Hypothalamus (tissue), 51 donors: ENCODE measurements at regions not wholly inside any gene's neighbourhood (a gene's known extent, or its start where the extent isn't known, plus 50 kb on each side); places are given as distances from the start of the nearest gene placed in this dataset.
"Not testable (repeated sequence)": the region's sequence is repeated elsewhere in the genome, so short reads cannot be mapped to it uniquely, and the experiment has no call there.

ENCODE experiments used
- DNase-seq, 51 donors: peaks; one replicate each; lab custom pipeline; 2025; lab: John Stamatoyannopoulos, UW

- DNase-seq = no peak
These were observed 196.3 kb downstream of the EPM2A start for GRCh38 chr6:145538989-145539388.

DNA sequence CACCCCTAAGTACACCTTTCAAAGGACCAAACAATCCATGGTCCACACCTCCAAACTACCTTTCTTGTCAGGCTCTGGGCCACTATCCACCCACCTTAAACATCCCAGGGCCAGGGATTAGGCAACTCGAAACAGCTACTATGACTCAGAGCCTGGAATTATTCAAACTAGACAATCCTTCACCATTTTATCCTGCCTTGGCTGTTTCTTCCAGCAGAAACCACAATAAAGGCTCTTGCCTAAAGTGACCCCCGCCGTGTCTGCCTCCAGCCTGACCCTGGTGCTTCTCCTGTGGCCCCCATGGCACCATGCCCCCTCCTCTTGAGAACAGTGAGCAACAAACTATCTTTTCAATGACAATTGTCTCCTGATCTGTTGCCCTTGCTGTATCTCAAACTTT, 195.5 kb downstream of the EPM2A start:
- no peak for DNase-seq

GRCh38 chr6:145540741-145541140, 194.6 kb downstream of the EPM2A start:
- no peak for DNase-seq

DNA sequence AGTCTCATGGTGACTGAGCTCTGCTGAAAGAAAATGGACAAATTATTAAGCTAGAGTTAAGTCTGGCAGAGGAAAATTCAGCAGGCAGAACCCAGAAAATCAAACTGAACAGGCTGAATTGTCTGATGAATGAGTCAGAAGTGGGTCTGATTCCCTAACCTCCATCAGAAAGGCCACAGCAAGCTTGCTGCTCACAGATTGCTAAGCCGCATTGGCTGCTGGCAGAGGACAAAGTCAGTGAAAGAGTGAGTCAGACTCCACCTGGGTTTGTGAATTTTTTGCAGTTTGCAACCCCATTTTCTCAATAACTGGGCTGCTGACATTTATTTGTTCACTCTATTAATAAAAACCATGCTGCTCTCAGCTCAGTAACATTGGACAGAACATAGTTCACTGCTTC, 191.3 kb downstream of the EPM2A start:
- peak in 12 of 51 donors; percentile 2 to 58 (median 7) for DNase-seq

DNA sequence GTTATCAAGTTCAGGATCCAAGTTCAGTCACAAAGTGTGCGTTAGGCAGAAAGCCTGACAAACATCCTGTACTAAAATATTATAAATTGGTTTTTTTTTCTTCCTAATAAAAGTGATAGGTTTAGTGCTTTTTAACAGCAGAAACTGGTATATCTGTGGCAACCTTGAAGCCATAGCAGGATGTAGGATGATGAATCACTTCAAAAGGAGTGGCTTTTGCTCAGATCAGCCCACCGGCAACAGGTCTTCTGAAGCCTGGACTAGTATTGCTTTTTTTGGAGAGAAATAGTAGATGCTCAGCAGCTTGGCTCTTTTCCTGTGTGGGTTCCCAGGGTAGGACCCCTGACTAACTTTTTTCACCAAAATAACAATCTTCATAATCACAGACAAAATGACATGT, 190.8 kb downstream of the EPM2A start:
- no peak for DNase-seq

- DNase-seq = no peak
These were observed 189.1 kb downstream of the EPM2A start for GRCh38 chr6:145546265-145546664.

DNA sequence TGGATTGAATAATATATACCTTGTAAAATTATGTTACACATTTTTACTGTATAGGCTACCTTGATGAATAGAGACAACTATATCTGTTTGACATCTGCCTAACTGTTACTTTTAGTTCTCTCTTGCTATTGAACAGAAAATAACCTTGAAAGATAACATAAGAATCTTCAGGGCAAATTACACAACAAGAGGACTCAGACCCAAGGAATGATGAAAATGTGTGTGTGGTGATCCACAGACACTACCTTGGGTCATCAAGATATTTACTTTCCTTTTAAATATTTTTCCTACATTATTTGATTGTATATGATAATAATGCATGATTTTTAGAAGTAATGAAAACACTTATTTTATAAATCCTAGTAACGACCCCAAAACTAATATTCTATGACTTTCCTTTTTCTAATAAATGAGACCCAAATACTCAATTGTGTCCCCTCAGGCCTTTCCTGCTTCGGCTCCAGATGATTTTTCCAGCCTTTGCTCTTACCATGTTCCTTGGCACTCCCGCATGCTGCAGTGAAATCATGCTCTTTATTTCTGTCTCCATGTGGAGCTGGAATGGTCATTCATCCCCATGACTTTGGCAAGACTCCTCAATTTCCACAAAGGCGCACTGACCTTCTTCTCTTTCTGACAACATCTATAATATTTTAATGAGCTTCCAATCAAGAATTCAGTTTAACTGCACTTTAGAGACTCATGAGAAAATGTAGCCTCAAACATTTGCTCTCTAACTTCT, 187.6 kb downstream of the EPM2A start:
- DNase-seq = peak in 12 of 51 donors; percentile 1 to 44 (median 9)

GRCh38 chr6:145548933-145549648, 186.2 kb downstream of the EPM2A start:
- DNase-seq = no peak

DNA sequence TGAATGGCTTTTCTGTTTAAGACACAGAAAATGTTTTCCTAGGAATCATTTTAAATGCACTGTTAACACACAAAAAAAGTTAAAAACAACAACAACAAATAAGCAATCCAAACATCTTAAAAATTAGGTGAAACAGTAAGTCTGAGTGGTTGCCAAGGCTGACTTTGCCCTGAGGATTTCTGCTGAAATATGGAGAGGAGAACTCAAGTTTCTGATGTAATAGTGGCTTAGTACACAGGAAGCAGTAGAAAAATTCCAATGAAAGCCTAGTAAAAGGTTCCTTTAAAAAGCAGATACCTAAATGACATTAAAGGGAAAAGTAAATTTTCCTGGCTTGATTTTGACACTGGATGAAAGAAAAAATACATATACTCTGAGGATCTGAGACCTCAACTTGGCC, 184.2 kb downstream of the EPM2A start:
- no peak for DNase-seq

DNA sequence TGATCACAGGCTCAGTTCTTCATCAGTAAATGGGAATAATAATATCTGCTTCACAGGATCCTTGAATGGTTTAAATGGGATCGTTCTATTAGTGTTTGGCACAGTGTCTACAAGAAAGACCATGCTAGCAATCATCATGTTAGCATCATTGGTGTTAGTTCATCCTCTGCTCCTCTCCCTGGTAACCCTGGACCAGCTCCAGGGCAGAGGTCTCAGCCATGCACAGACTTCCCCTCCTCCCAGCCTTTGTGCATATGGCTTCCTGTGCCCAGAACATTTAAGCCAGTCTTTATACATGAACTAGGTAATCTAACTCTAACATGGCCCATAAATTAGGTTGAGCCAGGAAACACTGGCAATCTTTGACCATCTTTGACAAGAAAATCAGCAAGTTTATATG, 180.2 kb downstream of the EPM2A start:
- no peak for DNase-seq

DNA sequence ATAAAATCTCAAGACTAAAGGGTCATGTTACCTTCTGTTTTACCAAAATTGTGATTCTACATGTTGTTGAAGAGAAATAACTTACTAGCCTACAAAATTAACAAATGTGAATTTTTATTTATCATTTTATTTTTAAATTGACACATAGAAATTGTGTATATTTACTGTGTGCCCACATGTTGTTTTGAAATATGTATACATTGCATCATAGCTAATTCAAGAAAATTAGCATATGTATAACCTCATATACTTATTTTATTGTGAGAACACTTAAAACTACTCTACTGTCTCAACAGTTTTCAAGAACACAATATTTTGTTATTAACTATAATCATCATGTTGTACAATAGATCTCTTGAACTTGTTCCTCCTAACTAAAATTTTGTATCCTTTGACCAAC, 177.8 kb downstream of the EPM2A start:
- no peak for DNase-seq

GRCh38 chr6:145559836-145560235, 175.5 kb downstream of the EPM2A start:
- no peak for DNase-seq

DNA sequence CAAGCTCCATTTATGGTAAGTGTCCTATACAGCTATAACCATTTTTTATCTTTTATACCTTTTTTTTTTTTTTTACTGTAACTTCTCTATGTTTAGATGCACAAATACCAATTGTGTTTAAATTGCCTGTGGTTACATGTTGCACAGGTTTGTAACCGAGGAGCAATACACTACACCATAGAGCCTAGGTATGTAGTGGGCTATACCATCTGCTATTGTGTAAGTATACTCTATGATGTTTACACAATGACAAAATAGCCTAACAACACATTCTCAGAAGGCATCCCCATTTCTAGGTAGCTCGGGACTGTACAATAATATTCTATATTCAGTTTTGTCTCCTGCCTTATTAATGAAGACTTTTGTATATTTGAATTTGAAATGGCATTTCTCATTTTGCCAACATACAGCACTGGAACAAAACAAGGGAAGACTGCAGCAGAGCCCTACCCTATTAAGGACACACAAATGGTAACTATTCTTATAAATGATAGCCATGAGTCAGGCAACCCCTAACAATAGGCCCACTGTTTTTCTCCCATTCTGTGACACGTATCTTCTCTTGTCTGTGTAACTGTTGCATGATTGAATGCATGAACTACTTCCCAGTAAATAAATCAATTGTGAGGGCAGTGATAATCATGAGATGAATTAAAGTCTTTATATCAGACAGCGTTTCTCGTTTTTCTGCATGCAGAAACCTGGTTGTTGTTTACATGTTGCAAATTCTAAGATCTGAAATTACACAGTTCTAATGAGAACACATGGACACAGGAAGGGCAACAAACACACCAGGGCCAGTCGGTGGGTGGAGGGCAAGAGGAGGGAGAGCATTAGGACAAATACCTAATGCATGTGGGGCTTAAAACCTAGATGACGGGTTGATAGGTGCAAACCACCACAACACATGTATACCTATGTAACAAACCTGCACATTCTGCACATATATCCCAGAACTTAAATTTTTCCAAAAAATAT, 173.9 kb downstream of the EPM2A start:
- peak in 1 of 51 donors; percentile 38 for DNase-seq

GRCh38 chr6:145562771-145563615, 172.3 kb downstream of the EPM2A start:
- DNase-seq = no peak

DNA sequence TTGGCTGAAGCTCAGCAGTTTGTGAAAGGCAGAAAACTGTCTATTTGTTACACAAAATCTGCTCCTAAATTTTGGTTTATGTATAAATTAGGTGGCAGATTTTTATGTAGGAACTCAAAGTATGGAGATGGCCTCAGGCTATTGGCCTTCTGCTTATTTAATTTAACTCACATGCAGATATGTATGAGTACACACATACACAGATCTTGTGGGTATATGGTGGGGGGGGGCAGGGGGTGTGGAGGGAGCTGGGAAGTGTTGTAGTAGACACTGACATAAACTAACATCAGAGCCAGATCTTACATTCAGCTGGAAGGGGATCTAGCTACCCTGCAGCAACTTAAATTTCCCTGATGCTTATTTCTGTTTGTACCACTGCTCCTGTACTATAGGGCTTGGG, 170.8 kb downstream of the EPM2A start:
- no peak for DNase-seq

DNA sequence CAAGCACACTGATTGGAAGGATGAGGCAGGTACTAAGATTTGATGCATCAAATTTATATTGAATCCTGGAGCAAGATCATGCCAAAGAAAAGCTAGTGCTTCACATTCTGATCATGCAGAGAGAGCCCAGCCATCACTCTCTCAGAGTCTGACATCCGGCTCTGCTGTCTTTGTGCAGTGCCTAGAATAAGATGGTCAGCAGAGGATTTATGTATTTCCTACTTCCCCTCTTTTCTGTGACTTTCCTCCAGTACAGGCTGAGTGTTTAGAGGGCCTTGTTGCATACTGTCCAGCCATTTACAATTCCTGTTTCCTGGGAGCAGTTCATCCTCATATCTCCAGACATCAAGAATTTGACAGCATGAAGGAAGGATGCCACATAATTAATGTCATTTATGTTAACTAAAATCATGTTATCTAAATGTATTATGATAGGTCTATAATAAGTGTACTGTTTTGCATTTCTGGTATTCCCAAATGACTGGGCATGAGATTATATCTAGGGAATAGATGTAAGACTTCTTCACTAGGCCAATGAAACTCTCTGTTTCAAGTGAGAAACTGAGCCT, 167.6 kb downstream of the EPM2A start:
- no peak for DNase-seq

GRCh38 chr6:145569140-145569539, 166.2 kb downstream of the EPM2A start:
- DNase-seq = no peak

DNA sequence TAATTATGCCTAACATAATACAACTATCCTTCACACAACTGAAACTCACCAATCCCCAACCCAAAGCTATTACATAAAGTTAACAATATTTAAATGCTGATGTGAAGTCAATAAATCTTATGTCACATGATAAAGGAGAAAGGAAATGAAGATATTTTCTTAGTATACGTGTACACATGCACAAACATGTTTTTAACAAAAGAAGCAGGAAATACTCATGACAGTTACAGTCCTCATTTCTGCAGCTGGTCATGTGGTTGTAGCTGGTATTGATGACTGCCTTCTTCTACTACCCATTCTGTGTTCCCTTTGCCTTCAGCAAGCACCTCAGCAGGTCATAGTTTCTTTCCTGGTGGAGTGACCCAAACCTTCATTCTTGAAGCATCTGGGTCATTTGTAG, 165.0 kb downstream of the EPM2A start:
- not testable (repeated sequence) for DNase-seq

- not testable (repeated sequence) for DNase-seq
These were observed 161.1 kb downstream of the EPM2A start for GRCh38 chr6:145574269-145574668.
